CD4-positive, alpha-beta memory T cell (primary cell): ENCODE measurements at regions not wholly inside any gene's neighbourhood (a gene's known extent, or its start where the extent isn't known, plus 50 kb on each side); places are given as distances from the start of the nearest gene placed in this dataset.
"Not testable (repeated sequence)": the region's sequence is repeated elsewhere in the genome, so short reads cannot be mapped to it uniquely, and the experiment has no call there.

Source experiments
- CTCF ChIA-PET: fragments of 350-600 bp; sonication (Branson Sonifier 250); formaldehyde crosslinking; loops from one replicate; lab custom pipeline; 2021; ENCODE audit warnings: inconsistent platforms; ENCODE audit not compliant: partially characterized antibody; lab: Charles Lee
- POLR2A ChIA-PET: fragments of 350-600 bp; sonication (Branson Sonifier 250); formaldehyde crosslinking; loops from one replicate; lab custom pipeline; 2021; ENCODE audit not compliant: partially characterized antibody; lab: Charles Lee
- DNase-seq, 5 donors: peaks; one replicate each; pipeline versions ENCODE4 v3.0.0 to v3.0.0-alpha.2; 2020 to 2022; ENCODE audit warnings: mixed read lengths in 1 of 5
- H3K27ac ChIP-seq: one replicate; pipeline ENCODE4 v1.7.0; 2013; ENCODE audit warnings: low read depth, low read length
- H3K27me3 ChIP-seq: 2 replicates; pipeline ENCODE4 v1.7.0; 2013; ENCODE audit warnings: mild to moderate bottlenecking, low read length, moderate library complexity; ENCODE audit not compliant: insufficient read depth
- H3K36me3 ChIP-seq: 2 replicates; pipeline ENCODE4 v1.7.0; 2013; ENCODE audit warnings: mild to moderate bottlenecking, low read length, moderate library complexity; ENCODE audit not compliant: insufficient read depth
- H3K4me1 ChIP-seq: 2 replicates; pipeline ENCODE4 v1.7.0; 2013; ENCODE audit warnings: mild to moderate bottlenecking, low read length, moderate library complexity; ENCODE audit not compliant: insufficient read depth
- H3K4me3 ChIP-seq, 2 donors: one replicate each; pipeline ENCODE4 v1.7.0; 2013; ENCODE audit warnings: low read length in 2 of 2, mild to moderate bottlenecking in 1 of 2
- H3K9me3 ChIP-seq, 2 donors: one replicate each; pipeline ENCODE4 v1.7.0; 2013; ENCODE audit warnings: low read length in 2 of 2, control low read depth in 1 of 2; ENCODE audit not compliant: control insufficient read depth in 1 of 2
- H3K27ac Mint-ChIP-seq, 7 donors: one replicate each; pipeline ENCODE4 v1.8.0; 2020 to 2021; ENCODE audit warnings: mixed read lengths in 7 of 7, mild to moderate bottlenecking in 6 of 7, inconsistent platforms in 3 of 7, moderate library complexity in 3 of 7
- H3K27me3 Mint-ChIP-seq, 2 donors: one replicate each; pipeline ENCODE4 v1.8.0; 2020 to 2021; ENCODE audit warnings: mixed read lengths in 2 of 2
- H3K36me3 Mint-ChIP-seq, 2 donors: one replicate each; pipeline ENCODE4 v1.8.0; 2020 to 2021; ENCODE audit warnings: mixed read lengths in 2 of 2, inconsistent platforms in 1 of 2, mild to moderate bottlenecking in 1 of 2
- H3K4me1 Mint-ChIP-seq, 4 donors: one replicate each; pipeline ENCODE4 v1.8.0; 2020 to 2021; ENCODE audit warnings: mixed read lengths in 4 of 4, mild to moderate bottlenecking in 1 of 4
- H3K4me3 Mint-ChIP-seq, 8 donors: one replicate each; pipeline ENCODE4 v1.8.0; 2020 to 2021; ENCODE audit warnings: mixed read lengths in 8 of 8, mild to moderate bottlenecking in 7 of 8, moderate library complexity in 6 of 8, inconsistent platforms in 3 of 8
- H3K9me3 Mint-ChIP-seq, 8 donors: one replicate each; pipeline ENCODE4 v1.8.0; 2020 to 2021; ENCODE audit warnings: mixed read lengths in 8 of 8, mild to moderate bottlenecking in 5 of 8, inconsistent platforms in 3 of 8, moderate library complexity in 1 of 8
- intact Hi-C: fragments of 100-400 bp; cut with micrococcal nuclease; formaldehyde crosslinking; loops from one replicate; pipeline ENCODE4 v1.15.1; 2023

DNA sequence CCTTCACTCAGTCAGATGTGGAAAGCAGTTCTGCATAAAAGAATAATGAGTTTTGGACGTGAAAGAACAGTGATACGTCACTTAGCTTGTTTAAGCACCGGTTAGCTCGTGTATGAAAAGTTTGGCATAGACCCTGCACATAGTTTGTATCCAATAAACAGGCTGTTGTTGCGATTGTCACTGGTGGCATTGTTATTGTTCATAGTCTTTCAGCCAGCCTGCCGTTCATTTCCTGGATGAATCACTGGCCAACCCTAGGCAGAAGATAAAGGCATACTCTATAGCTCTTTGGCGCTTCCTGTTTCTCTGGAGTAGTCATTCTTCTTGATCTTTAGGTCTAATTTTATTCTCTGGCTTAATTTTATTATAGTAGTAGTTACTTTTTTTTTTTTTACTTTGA is 57.8 kb upstream of the ANKRD30A start:
- Mint-ChIP-seq H3K36me3 (no peaks in the 10 kb centered on the region), H3K4me3 (no peak overlapping the region), H3K4me1 (no peaks in the 10 kb centered on the region), H3K27ac (no peak overlapping the region), H3K27me3 (no peaks in the 10 kb centered on the region), H3K9me3 (peaks cover 2 to 21% (median 11%) of the 10 kb centered on the region in 8 donors)
- no peak for DNase-seq
- Histone ChIP-seq H3K27me3 (no peaks in the 10 kb centered on the region), H3K36me3 (no peaks in the 10 kb centered on the region), H3K4me1 (no peaks in the 10 kb centered on the region), H3K9me3 (no peaks in the 10 kb centered on the region), H3K4me3 (no peak overlapping the region), H3K27ac (no peak overlapping the region)
- POLR2A ChIA-PET: no interaction called here
- CTCF ChIA-PET: no interaction called here
- intact Hi-C loops: no loop called here

DNA sequence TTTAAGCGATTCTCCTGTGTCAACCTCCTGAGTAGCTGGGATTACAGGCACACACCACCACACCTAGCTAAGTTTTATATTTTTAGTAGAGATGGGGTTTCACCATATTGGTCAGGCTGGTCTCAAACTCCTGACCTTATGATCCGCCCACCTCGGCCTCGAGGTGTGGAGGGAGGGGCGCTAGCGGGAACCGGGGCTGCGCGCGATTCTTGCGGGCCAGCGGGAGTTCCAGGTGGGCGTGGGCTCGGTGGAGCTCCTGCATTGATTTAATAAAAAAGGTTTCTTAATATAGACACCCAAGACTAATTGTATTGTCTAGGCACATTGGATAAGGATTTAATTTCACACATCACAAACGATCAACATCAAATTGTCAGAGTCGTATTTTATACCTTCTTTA is 63.1 kb upstream of the ANKRD30A start:
- intact Hi-C loops: not testable (repeated sequence)

DNA sequence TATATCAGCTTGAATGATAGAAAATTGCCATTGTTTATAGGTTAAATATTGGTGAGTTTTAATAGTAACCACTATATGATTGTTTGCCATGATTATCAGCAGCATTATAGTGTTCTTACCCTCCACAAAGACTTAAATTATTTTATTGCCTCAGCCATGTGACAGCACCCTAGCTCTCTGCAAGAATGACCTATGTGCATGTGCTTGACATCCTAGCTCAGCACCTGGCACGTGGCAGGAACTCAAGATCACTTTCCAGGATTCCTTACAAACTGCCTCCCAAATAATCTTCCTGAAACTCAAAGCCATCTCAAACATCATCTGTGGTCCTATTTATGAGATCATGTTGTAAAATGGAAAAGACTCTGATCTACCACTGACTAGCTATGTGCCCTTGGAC is 68.1 kb upstream of the ANKRD30A start:
- H3K9me3 ChIP-seq: no peaks in the 10 kb centered on the region
- Mint-ChIP-seq H3K27me3 (no peaks in the 10 kb centered on the region), H3K27ac (no peak overlapping the region), H3K4me3 (no peak overlapping the region), H3K36me3 (no peaks in the 10 kb centered on the region), H3K9me3 (peaks cover 0 to 20% (median 5%) of the 10 kb centered on the region in 8 donors), H3K4me1 (no peaks in the 10 kb centered on the region)
- POLR2A ChIA-PET: no interaction called here
- no peak overlapping the region for H3K27ac ChIP-seq
- no peak for DNase-seq
- CTCF ChIA-PET: no interaction called here
- intact Hi-C loops: no loop called here
- H3K4me3 ChIP-seq: no peak overlapping the region
- H3K36me3 ChIP-seq: no peaks in the 10 kb centered on the region
- H3K27me3 ChIP-seq: no peaks in the 10 kb centered on the region
- H3K4me1 ChIP-seq: no peaks in the 10 kb centered on the region

More for the DNA sequence above, 63.1 kb upstream of the ANKRD30A start:
- H3K9me3 ChIP-seq, H3K27me3 ChIP-seq, H3K4me1 ChIP-seq, H3K36me3 Mint-ChIP-seq, DNase-seq, H3K27ac Mint-ChIP-seq, H3K4me3 Mint-ChIP-seq, H3K27ac ChIP-seq, CTCF ChIA-PET, H3K4me1 Mint-ChIP-seq, POLR2A ChIA-PET, H3K4me3 ChIP-seq, H3K27me3 Mint-ChIP-seq, H3K36me3 ChIP-seq: not testable (repeated sequence)
- peaks cover 0 to 24% (median 7%) of the 10 kb centered on the region in 8 donors for H3K9me3 Mint-ChIP-seq

DNA sequence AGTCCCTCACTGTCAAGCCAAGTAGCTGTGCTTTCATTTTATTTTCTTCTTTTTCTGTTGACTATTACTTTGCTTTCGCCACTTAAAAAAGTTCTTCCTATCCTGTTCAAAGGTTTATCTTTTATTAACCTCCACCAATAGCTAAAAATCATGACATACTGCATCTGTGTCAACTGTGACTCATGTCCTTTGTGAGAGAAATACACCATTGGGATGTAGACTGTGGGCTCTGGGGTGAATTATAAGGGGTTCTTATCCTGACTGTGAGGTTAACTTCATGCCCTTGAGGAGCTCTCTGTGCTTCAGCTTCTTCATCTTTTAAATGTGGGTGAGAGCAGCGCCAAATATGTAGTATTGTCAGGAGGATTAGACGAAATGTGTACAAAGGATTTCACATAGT is 71.9 kb upstream of the ANKRD30A start:
- Histone ChIP-seq H3K4me1 (no peaks in the 10 kb centered on the region), H3K27ac (no peak overlapping the region), H3K27me3 (no peaks in the 10 kb centered on the region), H3K9me3 (no peaks in the 10 kb centered on the region), H3K36me3 (no peaks in the 10 kb centered on the region), H3K4me3 (no peak overlapping the region)
- intact Hi-C loops: no loop called here
- ChIA-PET POLR2A (no interaction called here), CTCF (no interaction called here)
- no peak for DNase-seq
- H3K4me3 Mint-ChIP-seq: no peak overlapping the region
- H3K4me1 Mint-ChIP-seq: no peaks in the 10 kb centered on the region
- H3K27ac Mint-ChIP-seq: no peak overlapping the region
- H3K36me3 Mint-ChIP-seq: no peaks in the 10 kb centered on the region
- H3K27me3 Mint-ChIP-seq: no peaks in the 10 kb centered on the region
- H3K9me3 Mint-ChIP-seq: peaks cover 0 to 20% (median 13%) of the 10 kb centered on the region in 8 donors

DNA sequence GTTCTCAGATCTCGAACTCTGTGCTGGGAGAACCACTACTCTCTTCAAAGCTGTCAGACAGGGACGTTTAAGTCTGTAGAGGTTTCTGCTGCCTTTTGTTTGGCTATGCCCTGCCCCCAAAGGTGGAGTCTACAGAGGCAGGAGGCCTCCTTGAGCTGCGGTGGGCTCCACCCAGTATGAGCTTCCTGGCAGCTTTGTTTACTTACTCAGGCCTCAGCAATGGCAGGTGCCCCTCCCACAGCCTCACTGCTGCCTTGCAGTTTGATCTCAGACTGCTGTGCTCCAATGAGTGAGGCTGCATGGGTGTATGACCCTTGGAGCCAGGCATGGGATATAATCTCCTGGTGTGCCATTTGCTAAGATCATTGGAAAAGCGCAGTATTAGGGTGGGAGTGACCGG is 75.4 kb upstream of the ANKRD30A start:
- CTCF ChIA-PET, H3K4me1 Mint-ChIP-seq: not testable (repeated sequence)
- H3K9me3 Mint-ChIP-seq: peaks cover 0 to 40% (median 17%) of the 10 kb centered on the region in 8 donors

DNA sequence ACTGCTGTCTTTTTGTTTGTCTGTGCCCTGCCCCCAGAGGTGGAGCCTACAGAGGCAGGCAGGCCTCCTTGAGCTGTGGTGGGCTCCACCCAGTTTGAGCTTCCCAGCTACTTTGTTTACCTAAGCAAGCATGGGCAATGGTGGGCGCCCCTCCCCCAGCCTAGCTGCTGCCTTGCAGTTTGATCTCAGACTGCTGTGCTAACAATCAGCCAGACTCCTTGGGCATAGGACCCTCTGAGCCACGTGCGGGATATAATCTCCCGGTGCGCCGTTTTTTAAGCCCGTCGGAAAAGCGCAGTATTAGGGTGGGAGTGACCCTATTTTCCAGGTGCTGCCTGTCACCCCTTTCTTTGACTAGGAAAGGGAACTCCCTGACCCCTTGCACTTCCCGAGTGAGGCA is 81.1 kb upstream of the ANKRD30A start:
- H3K27ac ChIP-seq, H3K27me3 Mint-ChIP-seq, H3K27ac Mint-ChIP-seq, H3K4me1 ChIP-seq, CTCF ChIA-PET, POLR2A ChIA-PET, H3K36me3 Mint-ChIP-seq, H3K27me3 ChIP-seq, H3K4me1 Mint-ChIP-seq, H3K4me3 Mint-ChIP-seq, H3K9me3 ChIP-seq, intact Hi-C loops, H3K36me3 ChIP-seq, H3K4me3 ChIP-seq: not testable (repeated sequence)
- DNase-seq: peak in 1 of 5 donors; percentile 9
- peaks cover 0 to 33% (median 18%) of the 10 kb centered on the region in 8 donors for H3K9me3 Mint-ChIP-seq

More for the DNA sequence above, 75.4 kb upstream of the ANKRD30A start:
- intact Hi-C loops, H3K36me3 Mint-ChIP-seq, H3K4me3 ChIP-seq, H3K4me3 Mint-ChIP-seq, H3K27ac ChIP-seq, DNase-seq, H3K36me3 ChIP-seq, POLR2A ChIA-PET, H3K27ac Mint-ChIP-seq, H3K4me1 ChIP-seq, H3K27me3 Mint-ChIP-seq, H3K27me3 ChIP-seq, H3K9me3 ChIP-seq: not testable (repeated sequence)

DNA sequence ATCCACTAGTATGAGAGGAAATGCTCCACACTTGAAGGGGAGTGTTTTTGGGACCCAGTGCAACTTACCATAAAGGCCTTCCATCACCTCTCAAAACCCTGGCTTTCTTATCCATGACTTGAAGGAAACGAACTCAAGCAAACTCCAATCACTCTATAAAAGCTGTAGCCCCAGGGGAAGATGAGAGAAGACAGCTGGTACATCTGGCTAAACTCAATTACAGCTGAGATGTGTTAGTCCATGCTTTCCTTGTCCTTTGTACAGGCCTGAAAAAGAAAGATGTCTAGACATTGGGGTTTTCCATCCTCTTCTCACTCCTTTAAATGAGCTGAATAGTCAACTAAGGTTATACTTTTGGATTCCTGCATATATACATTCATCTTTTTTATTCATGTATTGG is 89.5 kb upstream of the ANKRD30A start:
- H3K27me3 Mint-ChIP-seq: no peaks in the 10 kb centered on the region
- H3K9me3 ChIP-seq: no peaks in the 10 kb centered on the region
- H3K4me3 Mint-ChIP-seq: no peak overlapping the region
- H3K4me1 Mint-ChIP-seq: no peaks in the 10 kb centered on the region
- peaks cover 0 to 13% (median 3%) of the 10 kb centered on the region in 8 donors for H3K9me3 Mint-ChIP-seq
- no peaks in the 10 kb centered on the region for H3K4me1 ChIP-seq
- no peak overlapping the region for H3K27ac ChIP-seq
- H3K27me3 ChIP-seq: no peaks in the 10 kb centered on the region
- no peak overlapping the region for H3K27ac Mint-ChIP-seq
- no peaks in the 10 kb centered on the region for H3K36me3 Mint-ChIP-seq
- intact Hi-C loops: no loop called here
- no peak overlapping the region for H3K4me3 ChIP-seq
- CTCF ChIA-PET: no interaction called here
- POLR2A ChIA-PET: no interaction called here
- DNase-seq: no peak
- no peaks in the 10 kb centered on the region for H3K36me3 ChIP-seq

DNA sequence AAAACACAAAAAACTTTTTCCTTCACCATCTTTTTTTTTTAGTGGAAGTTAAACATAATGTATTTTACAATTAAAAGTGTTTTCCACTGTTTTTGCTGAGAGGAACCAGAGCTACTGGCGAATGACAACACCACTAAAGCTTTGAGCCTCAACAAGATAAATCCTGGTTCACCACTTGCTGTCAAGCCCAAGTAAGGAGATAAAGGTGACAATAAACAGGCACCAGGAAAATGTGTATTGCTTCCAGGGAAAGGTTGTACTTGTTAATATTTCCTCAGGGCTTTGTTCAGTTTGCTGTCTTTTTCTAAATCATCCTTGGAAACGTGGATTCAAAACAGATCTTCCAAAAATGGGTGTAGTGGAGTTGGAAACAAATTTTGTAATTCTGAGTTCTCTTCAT is 109.9 kb upstream of the ANKRD30A start:
- ChIA-PET POLR2A (no interaction called here), CTCF (no interaction called here)
- Mint-ChIP-seq H3K9me3 (peaks cover 1 to 16% (median 3%) of the 10 kb centered on the region in 8 donors), H3K4me3 (no peak overlapping the region), H3K27ac (no peak overlapping the region), H3K4me1 (no peaks in the 10 kb centered on the region), H3K36me3 (no peaks in the 10 kb centered on the region), H3K27me3 (no peaks in the 10 kb centered on the region)
- no peaks in the 10 kb centered on the region for H3K27me3 ChIP-seq
- intact Hi-C loops: no loop called here
- no peaks in the 10 kb centered on the region for H3K4me1 ChIP-seq
- no peak overlapping the region for H3K27ac ChIP-seq
- peaks cover 0 to 6% of the 10 kb centered on the region in 2 donors for H3K9me3 ChIP-seq
- H3K36me3 ChIP-seq: no peaks in the 10 kb centered on the region
- DNase-seq: no peak
- H3K4me3 ChIP-seq: no peak overlapping the region
